Myocyte (in vitro differentiated cells): ENCODE measurements at regions not wholly inside any gene's neighbourhood (a gene's known extent, or its start where the extent isn't known, plus 50 kb on each side); places are given as distances from the start of the nearest gene placed in this dataset.

Experiments
- DNase-seq: peaks from one replicate; pipeline ENCODE4 v3.0.0-alpha.2; 2012; ENCODE audit warnings: low read depth

- no peak for DNase-seq
These were observed 461.6 kb downstream of the BUD13 start for GRCh38 chr11:116311206-116311605.

DNA sequence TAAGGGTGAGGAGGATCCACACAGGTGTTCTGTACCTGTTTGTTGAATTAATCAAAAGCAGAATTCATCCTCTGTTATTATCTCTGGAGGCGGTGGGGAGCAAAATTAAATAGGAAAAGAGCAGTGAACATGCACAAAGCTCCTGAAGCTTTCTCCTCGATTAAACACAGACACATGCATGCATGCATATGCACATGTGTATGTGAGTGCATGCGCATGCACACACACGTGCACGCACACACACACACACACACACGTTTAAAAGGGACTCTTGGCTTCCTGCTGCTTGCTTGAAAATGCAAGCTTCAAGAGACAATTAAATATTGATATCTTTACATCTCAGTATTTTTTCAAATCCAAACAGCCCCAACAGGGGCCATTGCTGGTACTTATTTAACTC lies 462.1 kb downstream of the BUD13 start:
- no peak for DNase-seq

DNA sequence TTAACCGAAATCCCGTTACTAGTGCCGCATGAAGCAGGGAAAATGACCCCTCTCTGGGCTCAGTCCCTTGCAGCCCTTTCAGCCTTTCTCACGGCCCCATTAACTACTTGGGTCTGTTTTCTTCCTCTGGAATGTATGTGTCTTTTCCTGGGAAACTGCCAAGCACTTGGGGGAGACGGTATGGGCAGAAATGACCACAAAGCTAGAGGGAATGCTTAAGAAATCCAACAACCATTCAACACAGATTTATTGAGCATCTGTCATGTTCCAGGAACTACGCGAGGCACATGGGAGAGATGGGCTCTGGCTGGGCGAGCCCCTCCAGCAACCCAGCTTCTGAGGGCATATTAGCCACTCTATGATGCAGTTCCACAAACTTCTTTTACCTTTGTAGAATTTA lies 462.6 kb downstream of the BUD13 start:
- no peak for DNase-seq

DNA sequence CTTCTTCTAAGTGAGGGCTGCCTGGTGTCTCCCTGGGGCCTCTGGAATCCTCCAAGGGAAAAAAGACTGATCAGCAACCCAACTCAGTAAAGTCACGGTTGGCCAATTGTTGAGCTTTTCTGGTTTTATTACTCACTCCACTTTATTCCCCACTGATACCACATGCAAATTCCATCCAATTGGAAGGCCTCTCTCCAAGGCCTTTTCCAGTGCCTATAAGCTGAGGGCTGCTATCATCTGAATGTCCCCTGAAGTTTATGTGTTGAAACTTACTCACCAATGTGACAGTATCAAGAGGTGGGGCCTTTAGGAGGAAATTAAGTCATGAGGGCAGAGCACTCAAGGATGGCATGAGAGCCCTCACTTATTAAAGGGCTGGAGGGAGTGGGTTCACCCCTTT lies 463.3 kb downstream of the BUD13 start:
- no peak for DNase-seq

DNA sequence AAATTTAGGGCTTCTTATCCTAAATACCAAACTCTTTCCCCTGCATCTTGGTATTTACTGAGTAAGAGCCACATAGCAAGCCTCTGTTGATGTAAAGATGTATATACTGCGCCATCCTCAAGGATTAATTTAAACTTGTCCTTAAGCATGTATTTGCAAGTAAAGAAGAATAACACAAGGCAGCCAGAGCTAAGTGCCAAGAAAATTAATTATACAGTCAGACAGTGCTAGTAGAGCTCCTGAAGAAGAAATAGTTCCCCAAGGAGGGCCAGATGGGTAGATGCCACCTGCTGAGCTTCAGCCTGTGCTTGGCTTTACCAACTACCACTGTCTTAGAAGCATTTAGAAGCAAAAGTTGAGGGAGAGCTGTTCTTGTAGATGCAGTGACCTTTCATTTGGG lies 470.0 kb downstream of the BUD13 start:
- DNase-seq: no peak

DNA sequence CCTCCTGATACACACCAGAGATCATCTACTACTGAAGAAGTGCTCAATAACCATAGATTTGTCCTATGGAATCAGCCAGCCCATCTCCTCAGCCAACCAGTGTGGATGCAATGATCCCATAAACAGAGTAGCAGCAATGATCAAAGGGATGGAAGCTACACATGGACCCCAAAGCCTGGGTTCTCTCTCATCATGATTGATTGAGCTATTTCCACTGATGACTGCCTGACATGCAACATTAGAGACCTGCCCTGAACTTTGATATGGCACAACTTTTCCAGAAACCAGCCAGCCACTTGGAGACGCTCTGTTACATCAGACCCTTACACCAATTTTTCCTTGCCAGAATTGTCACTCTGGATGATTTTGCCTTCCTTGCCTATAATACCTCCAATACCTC lies 471.6 kb downstream of the BUD13 start:
- DNase-seq: no peak

DNA sequence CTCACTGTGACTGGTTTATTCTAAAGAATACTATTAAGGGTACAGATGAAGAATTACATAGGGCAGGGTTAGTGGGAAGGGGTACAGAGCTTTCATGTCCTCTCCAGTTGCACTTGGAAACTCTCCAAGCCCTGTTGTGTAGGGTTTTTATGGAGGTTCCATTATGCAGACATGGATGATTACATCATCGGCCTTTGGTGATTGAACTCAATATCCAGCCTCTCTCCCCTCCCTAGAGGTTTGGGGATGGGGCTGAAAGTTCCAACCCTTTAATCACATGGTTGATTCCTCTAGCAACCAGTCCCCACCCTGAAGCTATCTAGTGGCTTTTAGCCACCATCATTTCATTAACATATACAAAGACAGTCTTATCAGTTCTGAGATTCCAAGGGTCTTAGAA lies 472.6 kb downstream of the BUD13 start:
- no peak for DNase-seq

DNA sequence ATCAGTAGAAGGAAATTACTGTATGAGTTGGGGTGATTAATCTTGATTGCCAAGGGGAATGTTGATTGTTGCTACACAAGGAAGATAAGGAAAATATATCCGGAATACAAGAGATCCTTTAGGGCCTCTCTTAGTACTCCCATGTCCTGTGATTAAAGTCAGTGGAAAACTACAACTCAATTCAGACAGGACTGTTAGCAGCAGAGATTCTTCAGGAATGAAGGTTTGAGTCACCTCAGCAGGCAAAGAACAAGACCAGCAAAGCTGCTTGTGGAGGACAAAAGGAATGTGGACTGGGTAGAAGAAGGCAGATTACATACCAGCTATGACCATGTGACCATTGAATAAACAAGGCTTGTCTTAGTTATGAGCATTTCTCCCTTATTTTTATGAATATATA lies 478.2 kb downstream of the BUD13 start:
- DNase-seq: no peak

DNA sequence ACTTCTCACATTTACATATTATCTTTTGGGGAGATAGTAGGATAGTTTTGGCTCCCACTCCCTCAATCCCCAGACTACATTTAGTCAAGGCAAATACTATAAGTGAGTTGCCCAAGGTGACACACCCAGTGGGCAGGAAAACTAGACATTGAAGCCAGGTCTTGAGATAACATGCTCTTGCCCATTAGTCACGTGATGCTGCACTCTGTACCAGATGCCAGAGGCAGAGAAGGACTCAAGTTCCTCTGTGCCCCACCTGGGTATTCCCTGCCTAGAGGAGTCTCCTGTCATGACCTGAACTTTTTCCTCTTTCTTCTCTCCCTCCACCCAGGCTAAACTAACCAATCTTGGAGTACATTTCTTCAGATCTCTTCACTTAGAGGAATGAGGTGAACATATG lies 484.9 kb downstream of the BUD13 start:
- no peak for DNase-seq

GRCh38 chr11:116285026-116285425 lies 487.8 kb downstream of the BUD13 start:
- no peak for DNase-seq

- no peak for DNase-seq
These were observed 489.5 kb downstream of the BUD13 start for GRCh38 chr11:116283300-116283699.

- DNase-seq: no peak
These were observed 490.3 kb downstream of the BUD13 start for GRCh38 chr11:116282481-116282880.

- DNase-seq: no peak
These were observed 491.3 kb downstream of the BUD13 start for GRCh38 chr11:116281173-116282160.

DNA sequence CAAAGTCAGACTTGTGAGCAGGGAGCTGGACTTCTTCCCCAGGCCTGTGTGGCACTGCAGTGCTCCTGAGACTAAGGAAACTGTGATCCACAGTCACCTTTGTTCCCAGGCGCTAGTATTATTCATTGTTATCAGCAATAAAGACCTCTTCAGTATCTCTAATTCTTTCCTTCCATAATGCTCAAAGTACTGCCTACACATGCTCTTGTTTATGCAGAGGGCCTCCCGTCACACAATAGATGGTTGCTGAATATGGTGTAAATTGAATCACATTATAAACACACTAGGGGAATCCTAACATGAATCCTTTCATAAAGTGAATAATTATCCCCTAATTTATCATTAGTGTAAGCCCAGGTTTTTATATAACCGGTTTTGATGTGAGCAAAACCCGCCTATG lies 493.3 kb downstream of the BUD13 start:
- DNase-seq: no peak

DNA sequence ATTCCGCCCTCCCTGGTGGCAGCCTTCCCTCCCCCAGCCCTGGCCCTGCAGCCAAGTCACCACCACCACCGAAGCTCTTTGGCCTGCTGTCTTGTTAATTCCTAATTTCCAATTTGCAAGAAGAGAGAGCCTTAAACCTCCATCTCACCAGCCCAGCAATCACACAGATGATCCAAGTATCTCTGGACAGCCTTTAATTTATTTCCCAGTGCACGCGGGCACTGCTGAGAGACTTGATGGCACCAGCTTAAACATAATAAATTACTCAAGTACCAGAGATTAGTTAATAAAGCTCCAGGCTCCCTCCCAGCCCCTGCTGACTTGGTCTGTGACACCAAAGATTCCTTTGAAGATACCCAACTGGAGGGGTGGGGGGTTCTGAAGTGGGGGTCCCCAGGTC lies 494.7 kb downstream of the BUD13 start:
- no peak for DNase-seq

GRCh38 chr11:116276051-116277044 lies 496.4 kb downstream of the BUD13 start:
- peak; percentile 21 for DNase-seq

DNA sequence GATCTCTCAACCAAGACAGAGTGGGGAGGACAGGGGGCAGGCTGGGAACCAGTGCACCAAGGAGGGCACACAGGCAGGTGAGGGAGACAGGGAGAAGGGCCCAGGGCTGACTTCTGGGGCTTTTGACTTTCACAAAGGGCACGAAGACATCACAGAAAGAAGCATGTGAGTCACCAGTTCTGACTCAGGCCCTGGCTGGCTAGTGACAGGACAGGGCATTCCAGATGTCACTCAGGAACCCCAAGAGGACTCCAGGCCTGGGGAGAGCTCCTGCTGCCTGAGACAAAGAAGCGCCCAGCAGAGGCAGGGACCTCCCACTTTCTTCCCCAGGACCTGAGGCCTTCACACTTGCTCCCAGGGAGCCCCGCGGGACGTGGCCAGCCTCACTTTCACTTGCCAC lies 497.2 kb downstream of the BUD13 start:
- DNase-seq: peak; percentile 10

DNA sequence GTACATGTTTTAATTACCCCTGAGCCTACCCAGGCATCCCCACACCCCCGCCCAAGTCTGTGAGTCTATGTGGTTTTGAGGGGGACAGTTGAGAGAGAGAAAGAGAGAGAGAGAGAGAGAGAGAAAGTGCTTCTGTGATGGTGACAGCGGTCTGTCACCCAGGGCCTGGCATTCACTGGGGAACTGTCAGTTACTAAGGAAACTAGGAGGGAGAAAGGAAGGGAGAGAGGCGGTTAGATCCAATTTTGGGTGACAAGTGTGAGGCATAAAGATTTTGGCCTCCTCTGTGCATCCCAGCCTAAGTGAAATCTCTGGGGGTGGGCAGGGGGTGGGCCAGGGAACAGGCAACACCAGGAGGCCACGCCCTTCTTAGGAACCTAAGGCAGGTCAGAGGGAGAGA lies 498.3 kb downstream of the BUD13 start:
- no peak for DNase-seq

GRCh38 chr11:116272181-116272789 lies 500.5 kb downstream of the BUD13 start:
- no peak for DNase-seq

DNA sequence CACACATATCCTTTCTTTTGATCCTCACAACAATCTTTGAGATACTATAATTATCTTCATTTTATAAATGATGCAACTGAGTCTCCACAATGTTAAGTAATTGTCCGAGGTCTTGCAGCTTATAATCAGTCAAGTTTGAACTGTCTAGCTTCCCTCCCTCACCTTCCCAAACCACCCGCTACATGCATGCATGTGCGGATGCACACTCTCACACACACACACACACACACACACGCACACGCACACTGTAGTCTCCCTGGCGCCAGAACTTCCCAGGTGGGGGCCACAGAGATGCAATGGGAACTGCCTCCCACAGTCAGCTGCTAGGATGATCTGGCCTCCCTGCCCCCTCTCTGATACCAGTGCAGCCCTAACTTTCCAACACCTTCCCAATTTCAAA lies 501.3 kb downstream of the BUD13 start:
- DNase-seq: no peak

DNA sequence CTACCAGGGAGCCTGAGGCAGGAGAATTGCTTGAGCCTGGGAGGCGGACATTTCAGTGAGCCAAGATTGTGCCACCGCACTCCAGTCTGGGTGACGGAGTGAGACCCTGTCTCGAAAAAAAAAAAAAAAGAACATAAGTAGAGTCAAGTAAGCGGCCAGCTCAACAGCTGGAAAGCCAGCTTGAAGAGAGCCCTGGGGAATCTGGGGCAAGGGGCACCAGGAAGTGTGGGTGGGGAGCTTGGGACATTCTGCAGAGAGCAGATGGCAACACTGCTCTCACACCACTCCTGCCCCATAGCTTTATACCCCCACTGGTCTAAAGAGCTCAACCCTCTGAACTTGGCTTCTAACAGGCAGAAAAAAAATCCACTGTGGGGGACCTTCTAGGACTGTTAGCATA lies 505.6 kb downstream of the BUD13 start:
- DNase-seq: no peak

DNA sequence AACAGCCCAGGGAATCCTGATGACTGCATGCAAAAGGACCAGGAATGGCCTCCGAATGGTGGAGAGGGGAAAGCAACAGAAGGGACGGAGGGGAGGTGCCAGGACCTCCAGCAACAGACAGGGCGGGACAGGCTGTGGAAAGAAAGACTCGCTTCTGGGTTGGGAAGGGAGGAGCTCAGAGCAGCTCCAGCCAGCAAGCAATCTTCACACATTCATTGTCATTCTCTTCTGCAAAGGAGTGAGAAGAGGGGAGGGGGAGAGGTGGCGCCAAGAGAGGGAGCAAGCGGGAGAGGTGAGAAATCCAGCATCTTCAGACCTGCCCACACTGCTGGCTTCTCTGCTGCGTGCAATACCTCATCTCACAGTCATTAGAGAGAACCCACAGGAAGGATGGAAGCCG lies 509.0 kb downstream of the BUD13 start:
- no peak for DNase-seq
